G401 (cell line): ENCODE measurements at regions not wholly inside any gene's neighbourhood (a gene's known extent, or its start where the extent isn't known, plus 50 kb on each side); places are given as distances from the start of the nearest gene placed in this dataset.
A peak's percentile ranks its signal among the peaks of the same experiment; 100 is the strongest.

Source experiments
- DNase-seq: peaks from one replicate; pipeline ENCODE4 v3.0.0-alpha.2; 2015; ENCODE audit warnings: low spot score
- in situ Hi-C: cut with HindIII; loops from 2 replicates; pipeline ENCODE4 v1.10.0; 2016; ENCODE audit warnings: low sequenced_read_pairs, mixed read lengths

DNA sequence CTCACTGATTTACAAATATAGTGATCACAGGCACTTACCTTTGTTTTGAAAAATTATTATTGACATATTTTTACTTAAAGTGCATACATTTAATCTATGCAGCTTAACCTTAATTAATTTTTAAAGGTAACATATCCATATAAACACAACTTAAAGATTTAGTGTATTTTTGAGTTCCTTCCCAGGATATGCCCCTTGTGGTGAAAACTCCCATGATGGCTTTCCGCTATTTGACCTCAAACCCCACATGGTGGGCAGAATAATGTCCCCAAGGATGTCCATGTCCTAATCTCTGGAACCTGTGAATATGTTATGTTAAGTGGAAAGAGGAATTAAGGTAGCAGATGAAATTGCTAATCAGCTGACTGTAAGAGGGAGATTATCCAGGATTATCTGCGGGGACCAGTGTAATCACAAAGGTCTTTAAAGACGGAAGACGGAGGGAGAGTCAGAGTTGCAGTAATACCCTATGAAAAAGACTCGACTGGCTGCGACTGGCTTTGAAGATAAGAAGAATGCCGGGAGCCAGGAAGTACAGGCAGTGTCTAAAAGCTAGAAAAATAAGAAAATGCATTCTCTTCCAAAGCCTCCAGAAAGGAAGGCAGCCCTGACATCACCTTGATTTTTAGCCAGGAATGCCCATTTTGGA, 193.9 kb downstream of the ICE1 start:
- in situ Hi-C loops = no loop called here
- no peak for DNase-seq

DNA sequence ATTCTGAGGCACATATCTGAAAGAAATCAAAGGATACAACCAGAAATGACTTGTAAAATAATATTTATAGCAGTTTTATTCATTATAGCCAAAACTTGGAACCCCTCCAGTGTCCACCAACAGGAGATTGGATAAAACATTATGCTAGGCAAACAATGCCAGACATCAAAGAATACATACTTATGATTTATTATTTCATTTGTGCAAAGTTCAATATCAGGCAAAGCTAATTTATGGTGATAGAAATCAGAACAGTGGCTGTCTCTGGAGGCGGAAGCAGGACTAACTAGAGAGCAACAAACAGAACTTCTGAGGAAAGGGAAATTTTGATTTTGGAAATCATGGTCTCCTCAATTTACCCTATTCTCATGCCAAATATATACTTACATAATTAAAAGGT, 193.1 kb downstream of the ICE1 start:
- DNase-seq = no peak
- in situ Hi-C loops = no loop called here

DNA sequence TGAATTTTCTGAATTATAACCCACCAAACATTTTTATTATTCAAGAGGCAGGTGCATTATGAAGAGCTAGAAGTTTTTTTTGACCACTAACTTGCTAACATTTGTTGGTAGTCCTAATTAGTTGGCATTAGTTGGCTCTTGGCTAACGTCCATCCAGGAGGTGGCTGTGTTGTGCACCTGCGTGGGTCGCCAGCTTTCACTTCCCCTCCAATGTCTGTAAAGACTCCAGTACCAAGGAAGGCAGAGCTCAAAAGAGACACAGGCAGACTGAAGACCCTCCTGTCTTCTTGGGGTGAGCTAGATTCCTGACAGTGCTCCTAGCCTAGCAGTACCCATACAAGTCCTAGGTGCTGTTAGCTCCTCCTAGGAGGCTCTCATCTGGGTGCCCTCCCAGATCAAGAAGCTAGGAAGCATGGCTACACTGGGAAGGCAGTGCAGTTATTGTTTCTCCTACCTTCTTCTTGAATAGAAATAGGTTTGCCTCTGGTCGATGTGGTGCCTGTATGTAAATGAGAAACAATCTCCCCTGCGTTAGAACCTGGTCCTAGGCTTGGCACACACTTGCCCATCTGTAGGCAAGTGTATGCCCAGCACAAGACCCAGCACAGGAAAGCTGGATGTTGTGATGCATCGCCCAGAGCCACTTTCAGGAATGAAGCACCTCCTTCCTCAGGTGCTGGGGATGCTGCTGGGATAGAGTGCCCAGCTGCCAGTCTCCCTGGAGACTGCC, 190.9 kb downstream of the ICE1 start:
- in situ Hi-C loops = no loop called here
- peak; percentile 20 for DNase-seq

DNA sequence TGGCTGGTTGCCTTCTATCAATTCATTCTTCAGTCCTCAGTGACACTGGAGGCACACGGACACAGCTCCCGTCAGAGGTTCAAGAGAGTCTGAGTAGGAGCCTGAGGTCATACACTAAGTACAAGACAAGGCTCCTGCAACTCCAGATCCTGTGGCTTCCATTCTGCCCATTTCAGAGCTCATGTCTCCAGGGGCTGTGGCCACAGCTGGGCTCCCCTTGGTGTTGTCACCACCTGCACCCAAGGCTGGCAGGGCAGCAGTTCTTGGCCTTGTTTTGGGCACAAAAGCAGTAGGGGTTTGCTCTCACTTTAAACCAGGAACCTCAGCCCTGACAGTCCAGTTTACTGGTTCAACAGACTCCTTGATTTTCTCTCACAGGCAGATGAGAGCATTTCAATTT, 189.6 kb downstream of the ICE1 start:
- DNase-seq = no peak
- in situ Hi-C loops = no loop called here

- in situ Hi-C loops = no loop called here
- no peak for DNase-seq
Measured at GRCh38 chr5:5609935-5610334, 187.5 kb downstream of the ICE1 start.

- in situ Hi-C loops = no loop called here
- no peak for DNase-seq
Measured at GRCh38 chr5:5605170-5605764, 182.8 kb downstream of the ICE1 start.

GRCh38 chr5:5602554-5602953, 180.1 kb downstream of the ICE1 start:
- no peak for DNase-seq
- in situ Hi-C loops = no loop called here

DNA sequence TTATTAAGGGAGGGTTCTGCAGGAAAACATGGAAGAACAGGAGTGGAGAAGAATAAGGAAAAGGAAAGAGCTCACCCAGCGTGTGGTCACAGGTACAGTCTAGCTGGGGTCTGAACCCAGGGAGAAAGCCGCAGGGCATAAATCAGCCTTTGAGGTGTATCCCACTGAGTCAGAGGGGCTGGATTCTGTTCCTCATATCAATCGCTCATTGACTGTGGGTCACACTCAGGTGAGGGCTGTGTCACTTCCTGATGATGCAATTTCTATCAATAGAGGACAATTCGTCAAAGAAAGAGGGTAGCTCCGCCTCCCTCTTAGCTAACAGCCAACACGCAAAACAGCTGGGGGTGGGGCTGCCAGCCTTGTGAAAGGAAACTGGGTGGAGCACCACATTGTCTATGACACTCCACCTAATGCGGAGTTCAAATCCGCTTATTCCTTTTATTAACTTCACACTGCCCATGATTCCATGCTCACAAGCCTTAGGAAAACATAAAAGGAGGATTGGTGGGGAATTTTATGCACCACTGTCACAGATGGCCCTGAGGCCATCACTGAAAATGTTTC, 176.2 kb downstream of the ICE1 start:
- in situ Hi-C loops = no loop called here
- DNase-seq = no peak

DNA sequence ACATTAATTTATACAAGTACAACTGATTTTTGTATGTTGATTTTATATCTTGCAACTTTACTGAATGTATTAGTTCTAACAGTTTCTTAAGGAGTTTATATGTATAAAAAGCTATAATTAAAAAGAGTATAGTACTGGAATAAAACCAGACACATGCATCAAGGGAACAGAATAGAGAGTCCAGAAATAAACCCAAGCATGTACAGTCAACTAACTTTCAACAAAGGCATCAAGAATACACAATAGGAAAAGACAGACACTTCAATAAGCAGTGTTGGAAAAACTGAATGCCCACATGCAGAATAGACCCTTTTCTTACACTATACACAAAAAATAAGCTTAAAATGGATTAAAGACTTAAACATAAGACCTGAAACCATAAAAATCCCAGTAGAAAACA, 170.9 kb downstream of the ICE1 start:
- in situ Hi-C loops = no loop called here
- no peak for DNase-seq

DNA sequence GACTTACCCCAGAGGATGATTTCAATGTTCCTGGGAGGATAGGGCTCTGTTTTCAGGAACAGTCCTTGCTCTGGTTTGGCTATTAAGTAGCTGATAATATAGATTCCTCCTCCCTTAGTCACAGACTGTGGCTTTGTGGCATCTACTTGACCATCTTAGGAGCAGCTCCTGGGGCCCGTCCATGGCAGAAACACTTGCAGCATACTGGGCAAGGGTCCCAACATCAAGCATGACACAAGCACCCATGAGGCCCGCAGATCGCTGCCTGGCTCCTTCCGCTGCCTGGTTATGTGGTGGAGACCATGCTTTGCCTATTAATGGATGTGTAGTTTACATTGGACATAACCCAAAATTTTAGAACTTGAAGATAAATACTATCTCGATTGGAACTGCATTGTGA, 170.1 kb downstream of the ICE1 start:
- in situ Hi-C loops = no loop called here
- no peak for DNase-seq

- no peak for DNase-seq
- in situ Hi-C loops = no loop called here
Measured at GRCh38 chr5:5591567-5591966, 169.1 kb downstream of the ICE1 start.

- in situ Hi-C loops = no loop called here
- DNase-seq = peak; percentile 83
Measured at GRCh38 chr5:5589857-5590256, 167.4 kb downstream of the ICE1 start.

- in situ Hi-C loops = no loop called here
- peak; percentile 64 for DNase-seq
Measured at GRCh38 chr5:5588887-5589826, 166.7 kb downstream of the ICE1 start.

- DNase-seq = peak; percentile 44
- in situ Hi-C loops = no loop called here
Measured at GRCh38 chr5:5588386-5588785, 165.9 kb downstream of the ICE1 start.

- in situ Hi-C loops = no loop called here
- DNase-seq = no peak
Measured at GRCh38 chr5:5587474-5587873, 165.0 kb downstream of the ICE1 start.

- DNase-seq = no peak
- in situ Hi-C loops = no loop called here
Measured at GRCh38 chr5:5586721-5587120, 164.2 kb downstream of the ICE1 start.

GRCh38 chr5:5585751-5586341, 163.4 kb downstream of the ICE1 start:
- in situ Hi-C loops = no loop called here
- peak; percentile 83 for DNase-seq

DNA sequence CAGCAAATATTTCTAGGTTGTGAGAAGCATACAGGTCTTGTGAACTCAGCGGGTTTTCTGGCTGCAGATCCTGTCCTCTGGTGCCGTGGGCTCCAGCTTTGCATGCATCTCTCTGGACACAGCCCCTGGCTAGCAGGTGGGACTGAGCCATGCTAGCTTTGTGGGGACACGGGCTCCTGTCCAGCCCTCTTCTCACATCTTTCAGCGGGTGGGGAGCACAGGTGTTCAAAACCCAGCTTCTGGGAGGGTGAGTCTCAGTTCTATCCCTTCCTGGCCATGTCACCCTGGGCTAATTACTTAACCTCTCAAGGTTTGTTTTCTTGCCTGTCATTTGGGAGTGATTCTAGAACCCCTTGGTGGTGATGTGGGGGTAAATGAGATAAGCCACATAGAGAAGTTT, 162.3 kb downstream of the ICE1 start:
- DNase-seq = no peak
- in situ Hi-C loops = no loop called here

DNA sequence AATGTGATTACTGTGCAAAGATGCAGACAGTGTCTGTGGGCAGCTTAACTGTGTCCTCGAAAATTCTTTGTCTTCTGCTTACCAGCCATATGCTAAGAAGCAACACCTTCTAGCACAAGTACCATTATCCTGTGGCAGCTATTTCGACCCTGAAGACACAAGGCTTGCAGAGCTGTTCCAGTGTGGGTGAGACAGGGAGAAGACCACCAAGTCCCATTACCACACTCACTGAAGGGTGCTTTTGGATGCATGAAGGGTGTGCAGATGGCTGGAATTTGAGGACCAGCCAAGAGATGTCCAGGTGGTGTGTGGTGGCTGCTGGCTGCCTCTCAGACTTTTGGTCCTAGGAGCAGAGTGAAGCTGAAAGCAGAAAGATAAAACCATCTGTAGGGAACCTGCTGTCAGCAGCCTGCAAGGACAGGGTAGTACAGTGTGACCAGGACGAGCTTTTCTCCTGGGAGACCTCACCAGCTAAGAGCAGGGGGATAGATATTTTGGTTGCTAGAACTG, 161.8 kb downstream of the ICE1 start:
- peak; percentile 95 for DNase-seq

More for the DNA sequence above, 161.8 kb downstream of the ICE1 start:
- in situ Hi-C loops = no loop called here
